H9 (cell line): ENCODE measurements at regions not wholly inside any gene's neighbourhood (a gene's known extent, or its start where the extent isn't known, plus 50 kb on each side); places are given as distances from the start of the nearest gene placed in this dataset.
"Not testable (repeated sequence)": the region's sequence is repeated elsewhere in the genome, so short reads cannot be mapped to it uniquely, and the experiment has no call there.

ENCODE experiments used
- DNase-seq: peaks from one replicate; pipeline ENCODE4 v3.0.0-alpha.2; 2017
- H2AFZ ChIP-seq: one replicate; pipeline ENCODE4 v1.6.1; 2013; ENCODE audit warnings: mild to moderate bottlenecking, low read length, control low read depth, moderate library complexity
- H2AK5ac ChIP-seq: 2 replicates; pipeline ENCODE4 v1.6.1; 2013; ENCODE audit warnings: low read length, control low read depth, mixed read lengths; ENCODE audit not compliant: insufficient read length
- H2BK120ac ChIP-seq: one replicate; pipeline ENCODE4 v1.6.1; 2013; ENCODE audit warnings: low read depth, mild to moderate bottlenecking, low read length, control low read depth, inconsistent platforms; ENCODE audit not compliant: poor library complexity, severe bottlenecking
- H2BK12ac ChIP-seq: 2 replicates; pipeline ENCODE4 v1.6.1; 2013; ENCODE audit warnings: low read length, control low read depth, mixed read lengths, low read depth; ENCODE audit not compliant: insufficient read length
- H2BK15ac ChIP-seq: 2 replicates; pipeline ENCODE4 v1.6.1; 2013; ENCODE audit warnings: low read depth, low read length, control low read depth
- H2BK20ac ChIP-seq: one replicate; pipeline ENCODE4 v1.6.1; 2013; ENCODE audit warnings: low read depth, mild to moderate bottlenecking, low read length, control low read depth, inconsistent platforms; ENCODE audit not compliant: poor library complexity, severe bottlenecking
- H2BK5ac ChIP-seq: 2 replicates; pipeline ENCODE4 v1.6.1; 2013; ENCODE audit warnings: low read length, control low read depth, mixed read lengths; ENCODE audit not compliant: insufficient read length
- H3K14ac ChIP-seq: 2 replicates; pipeline ENCODE4 v1.6.1; 2013; ENCODE audit warnings: low read length, control low read depth; ENCODE audit not compliant: insufficient read depth
- H3K18ac ChIP-seq: 2 replicates; pipeline ENCODE4 v1.6.1; 2013; ENCODE audit warnings: low read depth, mild to moderate bottlenecking, mixed read lengths, low read length, control low read depth; ENCODE audit not compliant: insufficient read length
- H3K23ac ChIP-seq: 2 replicates; pipeline ENCODE4 v1.6.1; 2013; ENCODE audit warnings: low read length, control low read depth, mixed read lengths, low read depth; ENCODE audit not compliant: insufficient read length
- H3K23me2 ChIP-seq: 2 replicates; pipeline ENCODE4 v1.6.1; 2013; ENCODE audit warnings: low read depth, mild to moderate bottlenecking, mixed read lengths, low read length, control low read depth; ENCODE audit not compliant: insufficient read length, poor library complexity, severe bottlenecking
- H3K27ac ChIP-seq: 2 replicates; pipeline ENCODE4 v1.5.1; 2013; ENCODE audit warnings: low read length, control low read depth, mixed read lengths, low read depth; ENCODE audit not compliant: insufficient read length
- H3K27me3 ChIP-seq: 2 replicates; pipeline ENCODE4 v1.6.1; 2013; ENCODE audit warnings: low read length, control low read depth, inconsistent platforms; ENCODE audit not compliant: insufficient read depth
- H3K4ac ChIP-seq: 2 replicates; pipeline ENCODE4 v1.6.1; 2013; ENCODE audit warnings: low read depth, mild to moderate bottlenecking, control low read depth, inconsistent platforms, low read length, moderate library complexity
- H3K4me1 ChIP-seq: 2 replicates; pipeline ENCODE4 v1.6.1; 2013; ENCODE audit warnings: low read length, control low read depth, inconsistent platforms; ENCODE audit not compliant: insufficient read depth
- H3K4me2 ChIP-seq: 2 replicates; pipeline ENCODE4 v1.6.1; 2013; ENCODE audit warnings: low read length, control low read depth, mixed read lengths; ENCODE audit not compliant: insufficient read length, insufficient read depth
- H3K56ac ChIP-seq: 2 replicates; pipeline ENCODE4 v1.6.1; 2013; ENCODE audit warnings: low read depth, mild to moderate bottlenecking, mixed read lengths, low read length, control low read depth; ENCODE audit not compliant: insufficient read length
- H3K79me1 ChIP-seq: 2 replicates; pipeline ENCODE4 v1.6.1; 2013; ENCODE audit warnings: low read depth, mild to moderate bottlenecking, moderate library complexity, low read length, control low read depth, inconsistent platforms; ENCODE audit not compliant: insufficient read depth, poor library complexity, severe bottlenecking
- H3K79me2 ChIP-seq: 2 replicates; pipeline ENCODE4 v1.6.1; 2013; ENCODE audit warnings: low read length, control low read depth, inconsistent platforms; ENCODE audit not compliant: insufficient read depth
- H3K9ac ChIP-seq: 2 replicates; pipeline ENCODE4 v1.6.1; 2013; ENCODE audit warnings: low read length, control low read depth, mixed read lengths; ENCODE audit not compliant: insufficient read length; ENCODE audit errors: extremely low read depth
- H3K9me3 ChIP-seq: one replicate; pipeline ENCODE4 v1.6.1; 2013; ENCODE audit warnings: low read depth, low read length, inconsistent platforms; ENCODE audit not compliant: control insufficient read depth
- H3T11ph ChIP-seq: one replicate; pipeline ENCODE4 v1.6.1; 2013; ENCODE audit warnings: mild to moderate bottlenecking, low read length, control low read depth, inconsistent platforms
- H4K20me1 ChIP-seq: one replicate; pipeline ENCODE4 v1.6.1; 2013; ENCODE audit not compliant: control insufficient read depth, insufficient read length, insufficient read depth
- H4K5ac ChIP-seq: 2 replicates; pipeline ENCODE4 v1.6.1; 2013; ENCODE audit warnings: low read depth, mild to moderate bottlenecking, mixed read lengths, low read length, control low read depth; ENCODE audit not compliant: insufficient read length
- H4K8ac ChIP-seq: replicated peaks from 2 replicates; pipeline ENCODE4 v1.6.1; 2013; ENCODE audit warnings: low read length, control low read depth, mixed read lengths, low read depth; ENCODE audit not compliant: insufficient read length
- H4K91ac ChIP-seq: 2 replicates; pipeline ENCODE4 v1.6.1; 2013; ENCODE audit warnings: low read depth, mild to moderate bottlenecking, moderate library complexity, mixed read lengths, low read length, control low read depth; ENCODE audit not compliant: insufficient read length
- H3K27ac Mint-ChIP-seq, 3 experiments: 2 replicates in 2 of 3; 3 replicates in 1 of 3; pipeline ENCODE4 v1.8.0; 2020 to 2021; ENCODE audit warnings: mixed read lengths in 3 of 3, mild to moderate bottlenecking in 1 of 3, moderate library complexity in 1 of 3
- H3K27me3 Mint-ChIP-seq: 2 replicates; pipeline ENCODE4 v1.8.0; 2021; ENCODE audit warnings: low read depth, mild to moderate bottlenecking, moderate library complexity, mixed read lengths
- H3K36me3 Mint-ChIP-seq, 3 experiments: 2 replicates in 2 of 3; 3 replicates in 1 of 3; pipeline ENCODE4 v1.8.0; 2020 to 2021; ENCODE audit warnings: low read depth in 3 of 3, mixed read lengths in 3 of 3; ENCODE audit not compliant: insufficient read depth in 1 of 3
- H3K4me1 Mint-ChIP-seq, 2 experiments: 2 replicates each; pipeline ENCODE4 v1.8.0; 2020; ENCODE audit warnings: mixed read lengths in 2 of 2
- H3K4me3 Mint-ChIP-seq, 2 experiments: 2 replicates in 1 of 2; 3 replicates in 1 of 2; pipeline ENCODE4 v1.8.0; 2020 to 2021; ENCODE audit warnings: mild to moderate bottlenecking in 2 of 2, mixed read lengths in 2 of 2, moderate library complexity in 1 of 2
- H3K9me3 Mint-ChIP-seq, 2 experiments: 2 replicates in 1 of 2; 3 replicates in 1 of 2; pipeline ENCODE4 v1.8.0; 2020; ENCODE audit warnings: mild to moderate bottlenecking in 2 of 2, mixed read lengths in 2 of 2, moderate library complexity in 1 of 2
- CTCF ChIP-seq: fragments of 200-600 bp; sonication (generic); conservative IDR thresholded peaks from 3 replicates; pipeline ENCODE4 v1.8.0; 2021; ENCODE audit warnings: antibody characterized with exemption, mild to moderate bottlenecking
- WGBS: extraction: QIAGEN DNeasy Blood & Tissue Kit; methylation state at CpG from one replicate; pipeline ENCODE4 v1.1.7; 2013; ENCODE audit warnings: missing lambda C conversion rate, low lambda C conversion rate, mixed read lengths; ENCODE audit not compliant: insufficient read length; ENCODE audit errors: extremely low coverage; 5-methylcytosine and 5-hydroxymethylcytosine counted together

GRCh38 chr5:90214991-90215390 is 194.6 kb downstream of the CETN3 start:
- Histone ChIP-seq H3K4ac (no peak overlapping the region), H2BK20ac (no peak overlapping the region), H4K20me1 (no peaks in the 10 kb centered on the region), H2BK5ac (no peak overlapping the region), H3K9me3 (no peaks in the 10 kb centered on the region), H3K79me2 (no peaks in the 10 kb centered on the region), H3K23me2 (no peaks in the 10 kb centered on the region), H2AFZ (no peak overlapping the region), H2BK120ac (no peak overlapping the region), H4K8ac (no peak overlapping the region), H2BK12ac (no peak overlapping the region), H3K4me1 (no peaks in the 10 kb centered on the region), H3K23ac (no peak overlapping the region), H3T11ph (no peak overlapping the region), H2AK5ac (no peak overlapping the region), H4K5ac (no peak overlapping the region), H3K27ac (no peak overlapping the region), H3K18ac (no peak overlapping the region), H3K79me1 (no peaks in the 10 kb centered on the region), H3K56ac (no peak overlapping the region), H3K27me3 (no peaks in the 10 kb centered on the region), H4K91ac (no peak overlapping the region), H2BK15ac (no peak overlapping the region), H3K4me2 (no peak overlapping the region), H3K14ac (no peak overlapping the region), H3K9ac (no peak overlapping the region)
- no peak for DNase-seq
- Mint-ChIP-seq H3K4me3 (no peak overlapping the region), H3K4me1 (no peaks in the 10 kb centered on the region), H3K9me3 (peaks cover 2 to 13% of the 10 kb centered on the region in 2 experiments; a peak in 4 of 5 replicates), H3K36me3 (peaks cover 3 to 8% (median 4%) of the 10 kb centered on the region in 3 experiments; a peak in 2 of 7 replicates), H3K27ac (no peak overlapping the region), H3K27me3 (no peaks in the 10 kb centered on the region)
- TF ChIP-seq CTCF: no peak

GRCh38 chr5:90208323-90208722 is 201.2 kb downstream of the CETN3 start:
- not testable (repeated sequence) for H3K9me3 ChIP-seq, H2BK12ac ChIP-seq, H2BK20ac ChIP-seq, H3K27me3 Mint-ChIP-seq, H3K56ac ChIP-seq, H4K8ac ChIP-seq, H3K79me1 ChIP-seq, H3K27ac ChIP-seq, H3K23me2 ChIP-seq, H2AFZ ChIP-seq, H3K4me1 Mint-ChIP-seq, H2BK15ac ChIP-seq, H3T11ph ChIP-seq, H3K4me1 ChIP-seq, H2AK5ac ChIP-seq, H4K91ac ChIP-seq, H3K9me3 Mint-ChIP-seq, H4K5ac ChIP-seq, H3K4me2 ChIP-seq, H3K79me2 ChIP-seq, H4K20me1 ChIP-seq, H3K27me3 ChIP-seq, H3K4ac ChIP-seq, H3K23ac ChIP-seq
- Histone ChIP-seq H3K18ac (peak overlapping the region; percentile 93), H2BK120ac (peak overlapping the region; percentile 28), H2BK5ac (peak overlapping the region; percentile 87), H3K14ac (peak overlapping the region; percentile 44; the same call in 1 of the 2 replicates), H3K9ac (peak overlapping the region; percentile 81)
- peaks cover 0 to 18% (median 12%) of the 10 kb centered on the region in 3 experiments; a peak in 5 of 7 replicates for H3K36me3 Mint-ChIP-seq
- H3K4me3 Mint-ChIP-seq: peak overlapping the region; percentile 77 to 88
- no CpG with 5 or more reads among the region's 25 CpGs for WGBS
- DNase-seq: peak; percentile 44
- peak overlapping the region; percentile 86 to 99 (median 96); a peak in 6 of 7 replicates for H3K27ac Mint-ChIP-seq
